GM23338 (cell line): ENCODE measurements at regions not wholly inside any gene's neighbourhood (a gene's known extent, or its start where the extent isn't known, plus 50 kb on each side); places are given as distances from the start of the nearest gene placed in this dataset.

Source experiments
- CREB1 ChIP-seq: fragments of 250-450 bp; sonication (Bioruptor Pico); IDR thresholded peaks from 2 replicates; pipeline ENCODE4 v1.5.0; 2020; ENCODE audit warnings: low read depth, mild to moderate bottlenecking, moderate library complexity
- EZH2 ChIP-seq: fragments of 200-600 bp; sonication (generic); IDR thresholded peaks from one replicate; pipeline ENCODE4 v1.8.0; 2017; ENCODE audit warnings: antibody characterized with exemption, mild to moderate bottlenecking, low read depth; ENCODE audit not compliant: unreplicated experiment
- EZH2phosphoT487 ChIP-seq: fragments of 200-600 bp; sonication (generic); IDR thresholded peaks from one replicate; pipeline ENCODE4 v1.8.1; 2018; ENCODE audit warnings: antibody characterized with exemption; ENCODE audit not compliant: unreplicated experiment
- JUNB ChIP-seq: IDR thresholded peaks from one replicate; pipeline ENCODE4 v1.6.1; 2016; ENCODE audit warnings: antibody characterized with exemption; ENCODE audit not compliant: unreplicated experiment
- POLR2AphosphoS5 ChIP-seq: IDR thresholded peaks from 2 replicates; pipeline ENCODE4 v1.6.1; 2016; ENCODE audit warnings: antibody characterized with exemption, low read depth
- STAT1 ChIP-seq: IDR thresholded peaks from one replicate; pipeline ENCODE4 v1.6.1; 2016; ENCODE audit warnings: antibody characterized with exemption; ENCODE audit not compliant: unreplicated experiment
- ZNF331 ChIP-seq: fragments of 250-450 bp; sonication (Bioruptor Pico); IDR thresholded peaks from 2 replicates; pipeline ENCODE4 v1.5.0; 2020; ENCODE audit warnings: low read depth, mild to moderate bottlenecking, moderate library complexity
- TF ChIP-seq, protein P1 (sequence below), 2 experiments: fragments of 200-600 bp in 1 of 2; sonication (generic) in 1 of 2; conservative IDR thresholded peaks; 2 replicates each; pipeline versions ENCODE4 v1.5.1 to v1.6.1; 2016 to 2017; ENCODE audit warnings: antibody characterized with exemption in 2 of 2, low read depth in 2 of 2, mild to moderate bottlenecking in 2 of 2, moderate library complexity in 1 of 2
- TF ChIP-seq, protein P2 (sequence below): IDR thresholded peaks from 2 replicates; pipeline ENCODE4 v1.6.1; 2016; ENCODE audit warnings: antibody characterized with exemption
- TF ChIP-seq, protein P3 (sequence below): IDR thresholded peaks from one replicate; pipeline ENCODE4 v1.6.1; 2018; ENCODE audit warnings: antibody characterized with exemption; ENCODE audit not compliant: unreplicated experiment

DNA sequence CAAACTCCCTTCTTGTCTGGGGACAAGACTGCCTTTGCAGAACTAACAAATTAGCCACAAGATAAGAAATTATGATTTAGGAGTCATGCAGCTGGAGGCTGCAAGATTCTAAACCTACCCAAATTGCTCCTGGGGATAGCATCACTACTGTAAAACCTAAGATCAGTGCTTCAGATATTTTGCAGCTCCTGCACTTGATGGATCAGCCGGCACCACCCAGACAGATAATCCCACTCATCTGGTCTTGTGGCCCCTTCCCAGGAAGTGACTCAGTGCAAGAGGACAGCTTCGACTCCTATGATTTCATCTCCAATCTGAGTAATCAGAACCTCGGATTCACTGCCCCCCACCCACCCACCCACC is 181.9 kb downstream of the AKR1D1 start:
- TF ChIP-seq, protein P1, sequence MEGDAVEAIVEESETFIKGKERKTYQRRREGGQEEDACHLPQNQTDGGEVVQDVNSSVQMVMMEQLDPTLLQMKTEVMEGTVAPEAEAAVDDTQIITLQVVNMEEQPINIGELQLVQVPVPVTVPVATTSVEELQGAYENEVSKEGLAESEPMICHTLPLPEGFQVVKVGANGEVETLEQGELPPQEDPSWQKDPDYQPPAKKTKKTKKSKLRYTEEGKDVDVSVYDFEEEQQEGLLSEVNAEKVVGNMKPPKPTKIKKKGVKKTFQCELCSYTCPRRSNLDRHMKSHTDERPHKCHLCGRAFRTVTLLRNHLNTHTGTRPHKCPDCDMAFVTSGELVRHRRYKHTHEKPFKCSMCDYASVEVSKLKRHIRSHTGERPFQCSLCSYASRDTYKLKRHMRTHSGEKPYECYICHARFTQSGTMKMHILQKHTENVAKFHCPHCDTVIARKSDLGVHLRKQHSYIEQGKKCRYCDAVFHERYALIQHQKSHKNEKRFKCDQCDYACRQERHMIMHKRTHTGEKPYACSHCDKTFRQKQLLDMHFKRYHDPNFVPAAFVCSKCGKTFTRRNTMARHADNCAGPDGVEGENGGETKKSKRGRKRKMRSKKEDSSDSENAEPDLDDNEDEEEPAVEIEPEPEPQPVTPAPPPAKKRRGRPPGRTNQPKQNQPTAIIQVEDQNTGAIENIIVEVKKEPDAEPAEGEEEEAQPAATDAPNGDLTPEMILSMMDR (conservative IDR thresholded peaks at IDR 0.05; ENCODE audit: low read depth in 2 of 2) = no peak
- TF ChIP-seq POLR2AphosphoS5 = no peak
- TF ChIP-seq, protein P2, sequence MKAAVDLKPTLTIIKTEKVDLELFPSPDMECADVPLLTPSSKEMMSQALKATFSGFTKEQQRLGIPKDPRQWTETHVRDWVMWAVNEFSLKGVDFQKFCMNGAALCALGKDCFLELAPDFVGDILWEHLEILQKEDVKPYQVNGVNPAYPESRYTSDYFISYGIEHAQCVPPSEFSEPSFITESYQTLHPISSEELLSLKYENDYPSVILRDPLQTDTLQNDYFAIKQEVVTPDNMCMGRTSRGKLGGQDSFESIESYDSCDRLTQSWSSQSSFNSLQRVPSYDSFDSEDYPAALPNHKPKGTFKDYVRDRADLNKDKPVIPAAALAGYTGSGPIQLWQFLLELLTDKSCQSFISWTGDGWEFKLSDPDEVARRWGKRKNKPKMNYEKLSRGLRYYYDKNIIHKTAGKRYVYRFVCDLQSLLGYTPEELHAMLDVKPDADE = no peak
- no peak for TF ChIP-seq EZH2
- TF ChIP-seq CREB1 (CRISPR knock-in tag) = no peak
- TF ChIP-seq JUNB = no peak
- TF ChIP-seq EZH2phosphoT487 = no peak
- TF ChIP-seq, protein P3, sequence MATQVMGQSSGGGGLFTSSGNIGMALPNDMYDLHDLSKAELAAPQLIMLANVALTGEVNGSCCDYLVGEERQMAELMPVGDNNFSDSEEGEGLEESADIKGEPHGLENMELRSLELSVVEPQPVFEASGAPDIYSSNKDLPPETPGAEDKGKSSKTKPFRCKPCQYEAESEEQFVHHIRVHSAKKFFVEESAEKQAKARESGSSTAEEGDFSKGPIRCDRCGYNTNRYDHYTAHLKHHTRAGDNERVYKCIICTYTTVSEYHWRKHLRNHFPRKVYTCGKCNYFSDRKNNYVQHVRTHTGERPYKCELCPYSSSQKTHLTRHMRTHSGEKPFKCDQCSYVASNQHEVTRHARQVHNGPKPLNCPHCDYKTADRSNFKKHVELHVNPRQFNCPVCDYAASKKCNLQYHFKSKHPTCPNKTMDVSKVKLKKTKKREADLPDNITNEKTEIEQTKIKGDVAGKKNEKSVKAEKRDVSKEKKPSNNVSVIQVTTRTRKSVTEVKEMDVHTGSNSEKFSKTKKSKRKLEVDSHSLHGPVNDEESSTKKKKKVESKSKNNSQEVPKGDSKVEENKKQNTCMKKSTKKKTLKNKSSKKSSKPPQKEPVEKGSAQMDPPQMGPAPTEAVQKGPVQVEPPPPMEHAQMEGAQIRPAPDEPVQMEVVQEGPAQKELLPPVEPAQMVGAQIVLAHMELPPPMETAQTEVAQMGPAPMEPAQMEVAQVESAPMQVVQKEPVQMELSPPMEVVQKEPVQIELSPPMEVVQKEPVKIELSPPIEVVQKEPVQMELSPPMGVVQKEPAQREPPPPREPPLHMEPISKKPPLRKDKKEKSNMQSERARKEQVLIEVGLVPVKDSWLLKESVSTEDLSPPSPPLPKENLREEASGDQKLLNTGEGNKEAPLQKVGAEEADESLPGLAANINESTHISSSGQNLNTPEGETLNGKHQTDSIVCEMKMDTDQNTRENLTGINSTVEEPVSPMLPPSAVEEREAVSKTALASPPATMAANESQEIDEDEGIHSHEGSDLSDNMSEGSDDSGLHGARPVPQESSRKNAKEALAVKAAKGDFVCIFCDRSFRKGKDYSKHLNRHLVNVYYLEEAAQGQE = no peak
- no peak for TF ChIP-seq ZNF331 (CRISPR knock-in tag)
- TF ChIP-seq STAT1 = no peak
